GM12801 (cell line): ENCODE measurements at regions not wholly inside any gene's neighbourhood (a gene's known extent, or its start where the extent isn't known, plus 50 kb on each side); places are given as distances from the start of the nearest gene placed in this dataset.

Experiments used
- CTCF ChIP-seq: IDR thresholded peaks from one replicate; pipeline ENCODE4 v1.5.1; 2011; ENCODE audit warnings: control low read depth; ENCODE audit not compliant: insufficient read length; ENCODE audit errors: extremely low read depth

GRCh38 chr5:72641164-72641563, 134.0 kb upstream of the ZNF366 start:
- TF ChIP-seq CTCF, result no peak

- no peak for TF ChIP-seq CTCF
These were observed 129.8 kb upstream of the ZNF366 start for GRCh38 chr5:72637058-72637457.

GRCh38 chr5:72634444-72634843, 127.2 kb upstream of the ZNF366 start:
- TF ChIP-seq CTCF, result no peak

- TF ChIP-seq CTCF, result no peak
These were observed 126.4 kb upstream of the ZNF366 start for GRCh38 chr5:72633649-72634048.

- no peak for TF ChIP-seq CTCF
These were observed 125.8 kb upstream of the ZNF366 start for GRCh38 chr5:72633041-72633445.

- no peak for TF ChIP-seq CTCF
These were observed 123.5 kb upstream of the ZNF366 start for GRCh38 chr5:72630721-72631120.

GRCh38 chr5:72630081-72630480, 122.9 kb upstream of the ZNF366 start:
- TF ChIP-seq CTCF, result no peak
